ENCODE measurements at regions not wholly inside any gene's neighbourhood (a gene's known extent, or its start where the extent isn't known, plus 50 kb on each side); places are given as distances from the start of the nearest gene placed in this dataset.

DNA sequence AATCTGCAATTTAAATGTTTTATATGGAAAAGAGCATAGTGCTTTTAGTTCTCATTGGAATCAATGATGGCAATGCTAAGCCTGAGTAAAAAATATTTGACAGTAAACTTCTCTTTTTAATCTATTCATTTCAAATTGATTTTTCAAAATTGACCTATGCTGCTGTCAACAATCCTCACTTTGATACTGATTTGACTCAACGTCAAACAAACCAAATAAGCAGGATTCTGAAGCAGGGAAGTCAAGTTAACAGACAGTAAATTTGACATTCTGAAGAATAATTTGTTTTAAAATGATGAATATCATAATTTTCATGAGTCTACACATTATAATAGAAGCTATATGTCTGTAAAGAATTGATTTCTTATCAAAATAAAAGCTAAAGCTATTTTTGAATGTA, 1053.1 kb downstream of the DIPK2A start:
- TF ChIP-seq, protein P1, sequence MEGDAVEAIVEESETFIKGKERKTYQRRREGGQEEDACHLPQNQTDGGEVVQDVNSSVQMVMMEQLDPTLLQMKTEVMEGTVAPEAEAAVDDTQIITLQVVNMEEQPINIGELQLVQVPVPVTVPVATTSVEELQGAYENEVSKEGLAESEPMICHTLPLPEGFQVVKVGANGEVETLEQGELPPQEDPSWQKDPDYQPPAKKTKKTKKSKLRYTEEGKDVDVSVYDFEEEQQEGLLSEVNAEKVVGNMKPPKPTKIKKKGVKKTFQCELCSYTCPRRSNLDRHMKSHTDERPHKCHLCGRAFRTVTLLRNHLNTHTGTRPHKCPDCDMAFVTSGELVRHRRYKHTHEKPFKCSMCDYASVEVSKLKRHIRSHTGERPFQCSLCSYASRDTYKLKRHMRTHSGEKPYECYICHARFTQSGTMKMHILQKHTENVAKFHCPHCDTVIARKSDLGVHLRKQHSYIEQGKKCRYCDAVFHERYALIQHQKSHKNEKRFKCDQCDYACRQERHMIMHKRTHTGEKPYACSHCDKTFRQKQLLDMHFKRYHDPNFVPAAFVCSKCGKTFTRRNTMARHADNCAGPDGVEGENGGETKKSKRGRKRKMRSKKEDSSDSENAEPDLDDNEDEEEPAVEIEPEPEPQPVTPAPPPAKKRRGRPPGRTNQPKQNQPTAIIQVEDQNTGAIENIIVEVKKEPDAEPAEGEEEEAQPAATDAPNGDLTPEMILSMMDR (IDR thresholded peaks at IDR 0.05): no peak
- TF ChIP-seq POLR2AphosphoS5 (IDR thresholded peaks at IDR 0.05): no peak
- TF ChIP-seq POLR2A (IDR thresholded peaks at IDR 0.05): no peak
